ENCODE measurements at regions not wholly inside any gene's neighbourhood (a gene's known extent, or its start where the extent isn't known, plus 50 kb on each side); places are given as distances from the start of the nearest gene placed in this dataset.

GRCh38 chr13:40469581-40470310 lies 196.7 kb downstream of the FOXO1 start:
- DNase-seq: no peak

- no peak for DNase-seq
Measured at GRCh38 chr13:40470660-40471059, 195.8 kb downstream of the FOXO1 start.

GRCh38 chr13:40471076-40471475 lies 195.4 kb downstream of the FOXO1 start:
- DNase-seq: no peak

GRCh38 chr13:40471911-40472310 lies 194.5 kb downstream of the FOXO1 start:
- DNase-seq: no peak

GRCh38 chr13:40472427-40473220 lies 193.8 kb downstream of the FOXO1 start:
- DNase-seq: no peak

- no peak for DNase-seq
Measured at GRCh38 chr13:40475617-40476016, 190.8 kb downstream of the FOXO1 start.

- DNase-seq: no peak
Measured at GRCh38 chr13:40476175-40476958, 190.1 kb downstream of the FOXO1 start.

GRCh38 chr13:40477623-40478608 lies 188.5 kb downstream of the FOXO1 start:
- DNase-seq: no peak

GRCh38 chr13:40478775-40479174 lies 187.7 kb downstream of the FOXO1 start:
- no peak for DNase-seq

GRCh38 chr13:40479196-40479845 lies 187.1 kb downstream of the FOXO1 start:
- no peak for DNase-seq

- no peak for DNase-seq
Measured at GRCh38 chr13:40480012-40480914, 186.2 kb downstream of the FOXO1 start.

- no peak for DNase-seq
Measured at GRCh38 chr13:40480915-40481516, 185.4 kb downstream of the FOXO1 start.

GRCh38 chr13:40483601-40484000 lies 182.8 kb downstream of the FOXO1 start:
- no peak for DNase-seq

- DNase-seq: no peak
Measured at GRCh38 chr13:40484101-40484800, 182.2 kb downstream of the FOXO1 start.

GRCh38 chr13:40484974-40485373 lies 181.5 kb downstream of the FOXO1 start:
- no peak for DNase-seq

- no peak for DNase-seq
Measured at GRCh38 chr13:40485611-40486517, 180.6 kb downstream of the FOXO1 start.

GRCh38 chr13:40486518-40487163 lies 179.8 kb downstream of the FOXO1 start:
- DNase-seq: no peak

- DNase-seq: no peak
Measured at GRCh38 chr13:40488869-40489391, 177.5 kb downstream of the FOXO1 start.
